ENCODE measurements at regions not wholly inside any gene's neighbourhood (a gene's known extent, or its start where the extent isn't known, plus 50 kb on each side); places are given as distances from the start of the nearest gene placed in this dataset.

- Histone ChIP-seq H3K4me3 (replicated peaks in 1 of 3; ENCODE audit: insufficient read depth in 1 of 3, low read depth in 1 of 3, low read length in 3 of 3) (no peak overlapping the region), H3K79me2 (ENCODE audit: control insufficient read depth, insufficient read depth, low read length) (no peaks in the 10 kb centered on the region), H3K4me1 (ENCODE audit: control insufficient read depth, extremely low read depth, insufficient read depth, low read length) (no peaks in the 10 kb centered on the region), H3K36me3 (ENCODE audit: control insufficient read depth in 2 of 2, extremely low read depth in 1 of 2, insufficient read depth in 2 of 2, low read length in 2 of 2) (no peaks in the 10 kb centered on the region), H3K9me3 (replicated peaks; ENCODE audit: control insufficient read depth, insufficient read depth, low read length) (no peaks in the 10 kb centered on the region), H3K27ac (ENCODE audit: insufficient read depth, low read depth, low read length) (no peak overlapping the region), H3K4me2 (ENCODE audit: insufficient read depth, low read length) (no peak overlapping the region), H3K27me3 (ENCODE audit: control insufficient read depth in 2 of 2, insufficient read depth in 2 of 2, low read length in 2 of 2) (no peaks in the 10 kb centered on the region), H3K9me1 (replicated peaks; ENCODE audit: control insufficient read depth, extremely low read depth, insufficient read depth, low read length) (no peaks in the 10 kb centered on the region), H3K9ac (replicated peaks; ENCODE audit: extremely low read depth, insufficient read depth, low read length) (no peak overlapping the region), H4K20me1 (replicated peaks; ENCODE audit: control insufficient read depth, extremely low read depth, insufficient read depth, low read length) (no peaks in the 10 kb centered on the region), H2AFZ (ENCODE audit: low read depth, low read length) (no peak overlapping the region)
- DNase-seq (ENCODE audit: low read depth, low spot score) (no peak), FAIRE-seq (no peak)
- dilution Hi-C loops (cut with MboI; ENCODE audit: extremely low pct_ligation_motif_present, low sequenced_read_pairs), result no loop called here
- BruUV-seq (replicated peaks), result no TSS peak
- intact Hi-C loops (cut with micrococcal nuclease), result no loop called here
- ChIA-PET CTCF (no interaction called here), POLR2A (no interaction called here)
- no peak for TF ChIP-seq GATA2 (IDR thresholded peaks at IDR 0.05; ENCODE audit: insufficient read depth, insufficient read length, low read depth, low read length)
- no peak for TF ChIP-seq POLR2A (IDR thresholded peaks at IDR 0.05; ENCODE audit: low read depth, low read length)
- TF ChIP-seq POLR2AphosphoS5 (IDR thresholded peaks at IDR 0.05; ENCODE audit: insufficient read depth, low read depth, low read length), result no peak
- TF ChIP-seq JUN (IDR thresholded peaks at IDR 0.05; ENCODE audit: borderline replicate concordance, insufficient read depth, insufficient read length, low read depth), result no peak
- no peak for TF ChIP-seq MAX (IDR thresholded peaks at IDR 0.05; ENCODE audit: insufficient read depth, insufficient read length)
- TF ChIP-seq EZH2 (IDR thresholded peaks at IDR 0.05; ENCODE audit: borderline replicate concordance, low read depth, low read length, severe bottlenecking), result no peak
- no peak for TF ChIP-seq MYC (IDR thresholded peaks at IDR 0.05; ENCODE audit: low read depth, low read length)
- TF ChIP-seq FOS (IDR thresholded peaks at IDR 0.05; ENCODE audit: borderline replicate concordance, insufficient read depth, low read length), result no peak
- no peak for TF ChIP-seq CTCF (IDR thresholded peaks at IDR 0.05; ENCODE audit: extremely low read depth in 1 of 2, insufficient read depth in 1 of 2, low read depth in 1 of 2, low read length in 2 of 2)
Measured at GRCh38 chr12:127158385-127159061, 1108.4 kb upstream of the TMEM132C start.

All from endothelial cell of umbilical vein (primary cell).